IMR-90 (cell line): ENCODE measurements at regions not wholly inside any gene's neighbourhood (a gene's known extent, or its start where the extent isn't known, plus 50 kb on each side); places are given as distances from the start of the nearest gene placed in this dataset.

ENCODE experiments used
- ATAC-seq: fragments of 200-7000 bp; cut with Tn5 transposase; 2 replicates; pipeline ENCODE4 v1.9.1; 2020; ENCODE audit warnings: low read depth, mild to moderate bottlenecking, moderate library complexity
- BruUV-seq: library from RNA; stranded (reverse); fragments of 400-500 nt; replicated peaks from 2 replicates; lab custom pipeline; 2021; lab: Mats Ljungman, UMichigan
- CTCF ChIA-PET: fragments of 300-600 bp; formaldehyde crosslinking; extraction: SDS; loops from one replicate; lab custom pipeline; 2021; ENCODE audit warnings: antibody characterized with exemption; lab: Yijun Ruan, JAX
- POLR2A ChIA-PET: fragments of 300-600 bp; sonication (Branson Sonifier 250); formaldehyde crosslinking; loops from one replicate; lab custom pipeline; 2022; ENCODE audit warnings: antibody characterized with exemption; ENCODE audit not compliant: unreplicated experiment; lab: Charles Lee
- DNase-seq: peaks from one replicate; pipeline ENCODE4 v3.0.0; 2013
- H2AFZ ChIP-seq: replicated peaks from 2 replicates; pipeline ENCODE3; 2013; ENCODE audit warnings: low read length, mild to moderate bottlenecking; ENCODE audit not compliant: poor library complexity
- H2AK5ac ChIP-seq: 2 replicates; pipeline ENCODE4 v1.6.1; 2013; ENCODE audit warnings: low read depth, low read length, inconsistent platforms
- H2AK9ac ChIP-seq: replicated peaks from 2 replicates; pipeline ENCODE3; 2013; ENCODE audit warnings: mild to moderate bottlenecking, low read depth, low read length, moderate library complexity; ENCODE audit not compliant: poor library complexity
- H2BK120ac ChIP-seq: 2 replicates; pipeline ENCODE4 v1.6.1; 2013; ENCODE audit warnings: low read depth, low read length, inconsistent platforms
- H2BK15ac ChIP-seq: 3 replicates; pipeline ENCODE4 v1.6.1; 2013; ENCODE audit warnings: low read depth, low read length, inconsistent platforms
- H2BK20ac ChIP-seq: 2 replicates; pipeline ENCODE4 v1.6.1; 2013; ENCODE audit warnings: low read depth, mild to moderate bottlenecking, inconsistent platforms, low read length, moderate library complexity
- H2BK5ac ChIP-seq: 2 replicates; pipeline ENCODE4 v1.6.1; 2013; ENCODE audit warnings: mild to moderate bottlenecking, low read depth, low read length, inconsistent platforms; ENCODE audit not compliant: poor library complexity, severe bottlenecking
- H3K14ac ChIP-seq: replicated peaks from 2 replicates; pipeline ENCODE4 v1.6.1; 2013; ENCODE audit warnings: low read depth, low read length, inconsistent platforms
- H3K18ac ChIP-seq: 2 replicates; pipeline ENCODE4 v1.6.1; 2013; ENCODE audit warnings: low read depth, low read length, control low read depth
- H3K23ac ChIP-seq: 2 replicates; pipeline ENCODE4 v1.6.1; 2013; ENCODE audit warnings: low read depth, low read length, inconsistent platforms
- H3K27ac ChIP-seq: 2 replicates; pipeline ENCODE4 v1.5.1; 2013; ENCODE audit warnings: mild to moderate bottlenecking, control low read depth, low read length; ENCODE audit not compliant: insufficient read depth
- H3K27me3 ChIP-seq: 2 replicates; pipeline ENCODE4 v1.6.1; 2013; ENCODE audit warnings: low read length; ENCODE audit not compliant: control insufficient read depth, insufficient read depth
- H3K36me3 ChIP-seq: 2 replicates; pipeline ENCODE4 v1.6.1; 2013; ENCODE audit warnings: low read length, mixed read lengths; ENCODE audit not compliant: control insufficient read depth, insufficient read depth
- H3K4ac ChIP-seq: 2 replicates; pipeline ENCODE4 v1.6.1; 2013; ENCODE audit warnings: low read depth, low read length, inconsistent platforms
- H3K4me1 ChIP-seq: 2 replicates; pipeline ENCODE4 v1.6.1; 2013; ENCODE audit warnings: low read length, mixed read lengths; ENCODE audit not compliant: control insufficient read depth, insufficient read depth
- H3K4me2 ChIP-seq: 2 replicates; pipeline ENCODE4 v1.6.1; 2013; ENCODE audit warnings: low read depth, mild to moderate bottlenecking, control low read depth, low read length, moderate library complexity
- H3K4me3 ChIP-seq: 2 replicates; pipeline ENCODE4 v1.5.1; 2013; ENCODE audit warnings: low read depth, mild to moderate bottlenecking, control low read depth, low read length, moderate library complexity; ENCODE audit not compliant: insufficient read depth
- H3K56ac ChIP-seq: 2 replicates; pipeline ENCODE4 v1.6.1; 2013; ENCODE audit warnings: low read length, inconsistent platforms; ENCODE audit not compliant: insufficient read depth; ENCODE audit errors: extremely low read depth
- H3K79me1 ChIP-seq, 2 experiments: 2 replicates each; pipeline ENCODE4 v1.6.1; 2013; ENCODE audit warnings: low read length in 2 of 2, inconsistent platforms in 1 of 2, low read depth in 1 of 2
- H3K9ac ChIP-seq: 2 replicates; pipeline ENCODE4 v1.6.1; 2013; ENCODE audit warnings: low read depth, low read length, control low read depth
- H3K9me1 ChIP-seq: 2 replicates; pipeline ENCODE4 v1.6.1; 2013; ENCODE audit warnings: low read length, inconsistent platforms; ENCODE audit not compliant: insufficient read depth
- H3K9me3 ChIP-seq: 2 replicates; pipeline ENCODE4 v1.6.1; 2013; ENCODE audit warnings: low read length; ENCODE audit not compliant: control insufficient read depth, insufficient read depth
- H4K20me1 ChIP-seq: 2 replicates; pipeline ENCODE4 v1.6.1; 2013; ENCODE audit warnings: low read length, inconsistent platforms; ENCODE audit not compliant: insufficient read depth
- H4K5ac ChIP-seq: 2 replicates; pipeline ENCODE4 v1.6.1; 2013; ENCODE audit warnings: mild to moderate bottlenecking, low read depth, low read length, control low read depth
- H4K8ac ChIP-seq, 2 experiments: 2 replicates each; pipeline ENCODE4 v1.6.1; 2013; ENCODE audit warnings: low read depth in 2 of 2, low read length in 2 of 2, control low read depth in 1 of 2, inconsistent platforms in 1 of 2
- H4K91ac ChIP-seq: 2 replicates; pipeline ENCODE4 v1.6.1; 2013; ENCODE audit warnings: low read depth, low read length, inconsistent platforms; ENCODE audit not compliant: insufficient read depth
- CTCF ChIP-seq: conservative IDR thresholded peaks from 2 replicates; pipeline ENCODE4 v1.5.1; 2012; ENCODE audit warnings: mild to moderate bottlenecking, low read depth, low read length, improper control_type of control experiment
- WGBS, 2 experiments: methylation state at CpG; one replicate each; pipeline versions ENCODE4 v1.1.5 to v1.1.7; 2013; ENCODE audit warnings: missing lambda C conversion rate in 2 of 2; ENCODE audit not compliant: insufficient read length in 1 of 2; ENCODE audit errors: extremely low coverage in 2 of 2; 5-methylcytosine and 5-hydroxymethylcytosine counted together
- dilution Hi-C: fragments of 300-500 bp; cut with HindIII; formaldehyde crosslinking; loops from one replicate; pipeline ENCODE4 v1.14.3; 2018; ENCODE audit warnings: low sequenced_read_pairs; ENCODE audit not compliant: unreplicated experiment
- in situ Hi-C: fragments of 300-500 bp; cut with MboI; formaldehyde crosslinking; loops from 3 replicates; pipeline ENCODE4 v1.14.3; 2019; ENCODE audit warnings: low sequenced_read_pairs, inconsistent platforms, mixed read lengths
- intact Hi-C: fragments of 100-400 bp; cut with micrococcal nuclease; formaldehyde crosslinking; loops from 2 replicates; pipeline ENCODE4 v1.10.0; 2022

GRCh38 chr2:196336715-196337114 is 165.3 kb upstream of the STK17B start:
- Histone ChIP-seq H2AFZ (no peak overlapping the region), H3K9me3 (no peaks in the 10 kb centered on the region), H4K5ac (peak overlapping the region; percentile 84), H4K91ac (peak overlapping the region; percentile 89), H2AK5ac (peak overlapping the region; percentile 77), H3K36me3 (no peaks in the 10 kb centered on the region), H3K27ac (peak overlapping the region; percentile 74), H2BK5ac (peak overlapping the region; percentile 43), H3K27me3 (no peaks in the 10 kb centered on the region), H3K56ac (peak overlapping the region; percentile 77), H2AK9ac (no peak overlapping the region), H3K23ac (peak overlapping the region; percentile 39; the same call in 1 of the 2 replicates), H2BK20ac (peak overlapping the region; percentile 88), H3K9me1 (peaks cover 12% of the 10 kb centered on the region), H3K9ac (peak overlapping the region; percentile 29; the same call in 1 of the 2 replicates), H4K8ac (peak overlapping the region; percentile 73 to 92), H2BK15ac (peak overlapping the region; percentile 72), H4K20me1 (no peaks in the 10 kb centered on the region), H3K18ac (peak overlapping the region; percentile 97), H2BK120ac (peak overlapping the region; percentile 96), H3K4me2 (peak overlapping the region; percentile 47; the same call in 1 of the 2 replicates), H3K14ac (peak overlapping the region; percentile 70), H3K79me1 (peaks cover 0 to 2% of the 10 kb centered on the region in 2 experiments; a peak in 1 of 4 replicates), H3K4ac (peak overlapping the region; percentile 94), H3K4me3 (no peak overlapping the region), H3K4me1 (peaks cover 23% of the 10 kb centered on the region)
- intact Hi-C loops = loop anchor here (1.0 to 10.0 kb wide), 7 partner anchors 38 to 669 kb away; no protein-coding TSS in a partner anchor
- ChIA-PET POLR2A (no interaction called here), CTCF (interaction anchor here (0.5 to 4.3 kb wide), 24 partner anchors 9 to 403 kb away, joined by 3 to 28 read pairs (median 4); partner anchors contain the start of gene DNAH7)
- no TSS peak for BruUV-seq
- peak; percentile 40 for DNase-seq
- in situ Hi-C loops = loop anchor here (5.0 to 25.0 kb wide), 4 partner anchors 39 to 674 kb away; partner anchors contain the start of genes SLC39A10 and STK17B
- no peak for TF ChIP-seq CTCF
- no peak for ATAC-seq
- dilution Hi-C loops = no loop called here
- WGBS, 2 experiments = no CpG with 5 or more reads among the region's 4 CpGs
